ENCODE measurements at regions not wholly inside any gene's neighbourhood (a gene's known extent, or its start where the extent isn't known, plus 50 kb on each side); places are given as distances from the start of the nearest gene placed in this dataset.

- no peak for TF ChIP-seq CTCF (IDR thresholded peaks at IDR 0.05)
- TF ChIP-seq POLR2A (IDR thresholded peaks at IDR 0.05): no peak
- TF ChIP-seq POLR2AphosphoS5 (IDR thresholded peaks at IDR 0.05): no peak
- no peak for TF ChIP-seq EP300 (IDR thresholded peaks at IDR 0.05)
These were observed 1004.9 kb upstream of the NCAM2 start for GRCh38 chr21:19993268-19993667.
